ENCODE measurements at regions not wholly inside any gene's neighbourhood (a gene's known extent, or its start where the extent isn't known, plus 50 kb on each side); places are given as distances from the start of the nearest gene placed in this dataset.

- TF ChIP-seq FOXA1 (IDR thresholded peaks at IDR 0.05) (no peak), FOXM1 (IDR thresholded peaks at IDR 0.05; ENCODE audit: borderline replicate concordance) (no peak), SP1 (IDR thresholded peaks at IDR 0.05) (no peak), ZNF384 (IDR thresholded peaks at IDR 0.05) (no peak), SUZ12 (IDR thresholded peaks at IDR 0.05) (no peak), TARDBP (IDR thresholded peaks at IDR 0.05) (no peak), HDGF (IDR thresholded peaks at IDR 0.05; ENCODE audit: borderline replicate concordance) (no peak)
Observed at GRCh38 chr16:6692874-6693273, 639.8 kb upstream of the RBFOX1 start.
